ENCODE measurements at regions not wholly inside any gene's neighbourhood (a gene's known extent, or its start where the extent isn't known, plus 50 kb on each side); places are given as distances from the start of the nearest gene placed in this dataset.
"Not testable (repeated sequence)": the region's sequence is repeated elsewhere in the genome, so short reads cannot be mapped to it uniquely, and the experiment has no call there.

DNA sequence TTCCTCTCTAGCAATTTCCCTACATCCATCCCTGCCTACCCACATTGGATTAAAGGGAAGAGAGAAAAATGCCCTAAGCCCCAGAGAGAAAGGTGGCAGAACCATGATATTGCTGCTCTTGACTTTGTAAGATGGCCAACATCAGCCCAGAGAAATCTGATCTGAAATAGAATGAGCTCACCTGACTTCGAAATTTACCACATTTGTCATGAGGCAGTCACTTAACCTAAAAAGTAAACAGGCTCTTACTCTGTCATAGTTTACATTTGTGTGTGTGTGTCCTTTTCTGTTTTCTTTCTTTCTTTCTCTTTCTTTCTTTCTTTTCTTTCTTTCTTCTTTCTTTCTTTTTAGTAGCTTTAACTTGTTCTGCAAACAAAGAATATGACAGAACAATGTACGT, 255.0 kb upstream of the PLGLB1 start:
- H2AFZ ChIP-seq (ENCODE audit: control insufficient read depth, low read length); H4K20me1 ChIP-seq (ENCODE audit: control insufficient read depth, extremely low read depth, insufficient read depth, low read length); H3K4me3 ChIP-seq (ENCODE audit: control insufficient read depth in 2 of 3, extremely low read depth in 1 of 3, insufficient read depth in 2 of 3, low read depth in 1 of 3, low read length in 3 of 3); DNase-seq (ENCODE audit: low read depth, low spot score); H3K9me3 ChIP-seq (ENCODE audit: control insufficient read depth, low read depth, low read length); H3K4me2 ChIP-seq (ENCODE audit: control insufficient read depth, extremely low read depth, insufficient read depth, low read depth, low read length); FAIRE-seq; H3K4me1 ChIP-seq (ENCODE audit: control insufficient read depth, extremely low read depth, insufficient read depth, low read length); H3K36me3 ChIP-seq (ENCODE audit: control insufficient read depth in 2 of 2, extremely low read depth in 1 of 2, insufficient read depth in 2 of 2, low read length in 2 of 2); H3K27me3 ChIP-seq (ENCODE audit: control insufficient read depth, extremely low read depth, insufficient read depth, low read length); H3K79me2 ChIP-seq (ENCODE audit: control insufficient read depth, insufficient read depth, low read length); H3K9ac ChIP-seq (ENCODE audit: control insufficient read depth, extremely low read depth, insufficient read depth, low read length); H3K27ac ChIP-seq (ENCODE audit: control insufficient read depth, insufficient read depth, low read length); dilution Hi-C loops (cut with MboI; ENCODE audit: extremely low pct_ligation_motif_present, low sequenced_read_pairs); H3K9me1 ChIP-seq (ENCODE audit: control insufficient read depth, extremely low read depth, insufficient read depth, low read length): not testable (repeated sequence)

- FAIRE-seq; H3K27me3 ChIP-seq (ENCODE audit: control insufficient read depth, extremely low read depth, insufficient read depth, low read length); dilution Hi-C loops (cut with MboI; ENCODE audit: extremely low pct_ligation_motif_present, low sequenced_read_pairs); DNase-seq (ENCODE audit: low read depth, low spot score); H3K36me3 ChIP-seq (ENCODE audit: control insufficient read depth in 2 of 2, extremely low read depth in 1 of 2, insufficient read depth in 2 of 2, low read length in 2 of 2); H3K79me2 ChIP-seq (ENCODE audit: control insufficient read depth, insufficient read depth, low read length); H3K27ac ChIP-seq (ENCODE audit: control insufficient read depth, insufficient read depth, low read length); H3K9me3 ChIP-seq (ENCODE audit: control insufficient read depth, low read depth, low read length); H3K9me1 ChIP-seq (ENCODE audit: control insufficient read depth, extremely low read depth, insufficient read depth, low read length); H4K20me1 ChIP-seq (ENCODE audit: control insufficient read depth, extremely low read depth, insufficient read depth, low read length); H3K4me3 ChIP-seq (ENCODE audit: control insufficient read depth in 2 of 3, extremely low read depth in 1 of 3, insufficient read depth in 2 of 3, low read depth in 1 of 3, low read length in 3 of 3); H3K4me1 ChIP-seq (ENCODE audit: control insufficient read depth, extremely low read depth, insufficient read depth, low read length); H3K9ac ChIP-seq (ENCODE audit: control insufficient read depth, extremely low read depth, insufficient read depth, low read length); H3K4me2 ChIP-seq (ENCODE audit: control insufficient read depth, extremely low read depth, insufficient read depth, low read depth, low read length); H2AFZ ChIP-seq (ENCODE audit: control insufficient read depth, low read length): not testable (repeated sequence)
Observed at GRCh38 chr2:87277734-87278133, 256.1 kb upstream of the PLGLB1 start.

- H3K36me3 ChIP-seq (ENCODE audit: control insufficient read depth in 2 of 2, extremely low read depth in 1 of 2, insufficient read depth in 2 of 2, low read length in 2 of 2); H3K4me2 ChIP-seq (ENCODE audit: control insufficient read depth, extremely low read depth, insufficient read depth, low read depth, low read length); H3K4me3 ChIP-seq (ENCODE audit: control insufficient read depth in 2 of 3, extremely low read depth in 1 of 3, insufficient read depth in 2 of 3, low read depth in 1 of 3, low read length in 3 of 3); DNase-seq (ENCODE audit: low read depth, low spot score); FAIRE-seq; H3K27me3 ChIP-seq (ENCODE audit: control insufficient read depth, extremely low read depth, insufficient read depth, low read length); H3K9me3 ChIP-seq (ENCODE audit: control insufficient read depth, low read depth, low read length); H3K4me1 ChIP-seq (ENCODE audit: control insufficient read depth, extremely low read depth, insufficient read depth, low read length); H3K79me2 ChIP-seq (ENCODE audit: control insufficient read depth, insufficient read depth, low read length); H2AFZ ChIP-seq (ENCODE audit: control insufficient read depth, low read length); H3K27ac ChIP-seq (ENCODE audit: control insufficient read depth, insufficient read depth, low read length); H4K20me1 ChIP-seq (ENCODE audit: control insufficient read depth, extremely low read depth, insufficient read depth, low read length); dilution Hi-C loops (cut with MboI; ENCODE audit: extremely low pct_ligation_motif_present, low sequenced_read_pairs); H3K9ac ChIP-seq (ENCODE audit: control insufficient read depth, extremely low read depth, insufficient read depth, low read length); H3K9me1 ChIP-seq (ENCODE audit: control insufficient read depth, extremely low read depth, insufficient read depth, low read length): not testable (repeated sequence)
Observed at GRCh38 chr2:87280596-87281355, 259.1 kb upstream of the PLGLB1 start.

GRCh38 chr2:87283735-87284470, 262.3 kb upstream of the PLGLB1 start:
- H3K27me3 ChIP-seq (ENCODE audit: control insufficient read depth, extremely low read depth, insufficient read depth, low read length); FAIRE-seq; H3K27ac ChIP-seq (ENCODE audit: control insufficient read depth, insufficient read depth, low read length); H3K36me3 ChIP-seq (ENCODE audit: control insufficient read depth in 2 of 2, extremely low read depth in 1 of 2, insufficient read depth in 2 of 2, low read length in 2 of 2); H4K20me1 ChIP-seq (ENCODE audit: control insufficient read depth, extremely low read depth, insufficient read depth, low read length); H2AFZ ChIP-seq (ENCODE audit: control insufficient read depth, low read length); H3K9me1 ChIP-seq (ENCODE audit: control insufficient read depth, extremely low read depth, insufficient read depth, low read length); DNase-seq (ENCODE audit: low read depth, low spot score); H3K4me1 ChIP-seq (ENCODE audit: control insufficient read depth, extremely low read depth, insufficient read depth, low read length); H3K9ac ChIP-seq (ENCODE audit: control insufficient read depth, extremely low read depth, insufficient read depth, low read length); dilution Hi-C loops (cut with MboI; ENCODE audit: extremely low pct_ligation_motif_present, low sequenced_read_pairs); H3K4me3 ChIP-seq (ENCODE audit: control insufficient read depth in 2 of 3, extremely low read depth in 1 of 3, insufficient read depth in 2 of 3, low read depth in 1 of 3, low read length in 3 of 3); H3K9me3 ChIP-seq (ENCODE audit: control insufficient read depth, low read depth, low read length); H3K79me2 ChIP-seq (ENCODE audit: control insufficient read depth, insufficient read depth, low read length); H3K4me2 ChIP-seq (ENCODE audit: control insufficient read depth, extremely low read depth, insufficient read depth, low read depth, low read length): not testable (repeated sequence)

DNA sequence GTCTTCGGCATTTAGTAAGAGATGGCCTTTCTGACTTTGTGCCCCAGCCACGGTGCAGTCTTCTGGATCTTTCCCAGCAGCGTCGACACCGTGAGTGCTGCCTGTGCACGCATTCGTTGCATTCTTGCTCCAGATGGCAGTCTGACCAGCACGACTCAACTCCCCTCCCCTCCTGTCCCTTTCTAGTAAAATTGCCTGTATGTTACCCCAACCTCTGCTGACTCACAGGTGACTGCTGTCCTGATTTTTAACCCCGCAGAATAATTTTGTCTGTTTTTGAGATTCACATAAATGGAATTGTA, 262.8 kb upstream of the PLGLB1 start:
- H4K20me1 ChIP-seq (ENCODE audit: control insufficient read depth, extremely low read depth, insufficient read depth, low read length); H3K9ac ChIP-seq (ENCODE audit: control insufficient read depth, extremely low read depth, insufficient read depth, low read length); DNase-seq (ENCODE audit: low read depth, low spot score); H2AFZ ChIP-seq (ENCODE audit: control insufficient read depth, low read length); H3K36me3 ChIP-seq (ENCODE audit: control insufficient read depth in 2 of 2, extremely low read depth in 1 of 2, insufficient read depth in 2 of 2, low read length in 2 of 2); H3K27ac ChIP-seq (ENCODE audit: control insufficient read depth, insufficient read depth, low read length); H3K9me1 ChIP-seq (ENCODE audit: control insufficient read depth, extremely low read depth, insufficient read depth, low read length); H3K79me2 ChIP-seq (ENCODE audit: control insufficient read depth, insufficient read depth, low read length); H3K4me1 ChIP-seq (ENCODE audit: control insufficient read depth, extremely low read depth, insufficient read depth, low read length); H3K27me3 ChIP-seq (ENCODE audit: control insufficient read depth, extremely low read depth, insufficient read depth, low read length); H3K9me3 ChIP-seq (ENCODE audit: control insufficient read depth, low read depth, low read length); dilution Hi-C loops (cut with MboI; ENCODE audit: extremely low pct_ligation_motif_present, low sequenced_read_pairs); H3K4me3 ChIP-seq (ENCODE audit: control insufficient read depth in 2 of 3, extremely low read depth in 1 of 3, insufficient read depth in 2 of 3, low read depth in 1 of 3, low read length in 3 of 3); H3K4me2 ChIP-seq (ENCODE audit: control insufficient read depth, extremely low read depth, insufficient read depth, low read depth, low read length): not testable (repeated sequence)
- FAIRE-seq = peak; percentile 77
